ENCODE measurements at regions not wholly inside any gene's neighbourhood (a gene's known extent, or its start where the extent isn't known, plus 50 kb on each side); places are given as distances from the start of the nearest gene placed in this dataset.

GRCh38 chr13:32917504-32917903 is 98.7 kb upstream of the KL start:
- no peak for DNase-seq
- intact Hi-C loops (cut with DNase I), result no loop called here
- 67 to 71% methylated on average over 2 of the region's 2 CpGs for WGBS, 2 donors

GRCh38 chr13:32923725-32924124 is 92.5 kb upstream of the KL start:
- no peak overlapping the region for H3K27ac ChIP-seq
- no peaks in the 10 kb centered on the region for H3K27me3 ChIP-seq
- intact Hi-C loops (cut with DNase I), result no loop called here
- H3K9me3 ChIP-seq, result no peaks in the 10 kb centered on the region
- H3K36me3 ChIP-seq, result no peaks in the 10 kb centered on the region
- 96 to 98% methylated on average over 1 of the region's 1 CpG for WGBS, 2 donors
- no peak overlapping the region for H3K4me3 ChIP-seq
- no peak for TF ChIP-seq CTCF (IDR thresholded peaks at IDR 0.05)
- no peaks in the 10 kb centered on the region for H3K4me1 ChIP-seq
- no peak for DNase-seq

More at GRCh38 chr13:32917504-32917903, 98.7 kb upstream of the KL start:
- TF ChIP-seq POLR2A (IDR thresholded peaks at IDR 0.05) (no peak), CTCF (IDR thresholded peaks at IDR 0.05) (no peak), EP300 (IDR thresholded peaks at IDR 0.05) (no peak), POLR2AphosphoS5 (IDR thresholded peaks at IDR 0.05) (no peak)
- no peaks in the 10 kb centered on the region for H3K4me1 ChIP-seq
- H3K36me3 ChIP-seq, result no peaks in the 10 kb centered on the region
- no peak overlapping the region for H3K27ac ChIP-seq
- no peak overlapping the region for H3K4me3 ChIP-seq
- H3K9me3 ChIP-seq, result peaks cover 0 to 6% (median 0%) of the 10 kb centered on the region in 4 donors
- no peaks in the 10 kb centered on the region for H3K27me3 ChIP-seq

GRCh38 chr13:32924886-32925285 is 91.3 kb upstream of the KL start:
- WGBS, 2 donors, result 69 to 72% methylated on average over 3 of the region's 3 CpGs
- DNase-seq, result no peak
- H3K27me3 ChIP-seq, result no peaks in the 10 kb centered on the region
- no peak overlapping the region for H3K27ac ChIP-seq
- intact Hi-C loops (cut with DNase I), result no loop called here
- H3K9me3 ChIP-seq, result no peaks in the 10 kb centered on the region
- no peaks in the 10 kb centered on the region for H3K36me3 ChIP-seq
- no peaks in the 10 kb centered on the region for H3K4me1 ChIP-seq
- TF ChIP-seq POLR2A (IDR thresholded peaks at IDR 0.05) (no peak), CTCF (IDR thresholded peaks at IDR 0.05) (no peak), POLR2AphosphoS5 (IDR thresholded peaks at IDR 0.05) (no peak), EP300 (IDR thresholded peaks at IDR 0.05) (no peak)
- no peak overlapping the region for H3K4me3 ChIP-seq

- 55 to 87% methylated on average over 1 of the region's 1 CpG for WGBS, 2 donors
- intact Hi-C loops (cut with DNase I), result no loop called here
- H3K27ac ChIP-seq, result no peak overlapping the region
- no peaks in the 10 kb centered on the region for H3K36me3 ChIP-seq
- no peak for DNase-seq
- no peaks in the 10 kb centered on the region for H3K4me1 ChIP-seq
- H3K9me3 ChIP-seq, result no peaks in the 10 kb centered on the region
- H3K4me3 ChIP-seq, result no peak overlapping the region
- H3K27me3 ChIP-seq, result no peaks in the 10 kb centered on the region
- TF ChIP-seq POLR2A (IDR thresholded peaks at IDR 0.05), result no peak
- TF ChIP-seq CTCF (IDR thresholded peaks at IDR 0.05), result no peak
These were observed 90.7 kb upstream of the KL start for GRCh38 chr13:32925506-32925905.

- intact Hi-C loops (cut with DNase I), result no loop called here
- WGBS, 2 donors, result 65 to 74% methylated on average over 2 of the region's 2 CpGs
- DNase-seq, result no peak
- H3K4me1 ChIP-seq, result no peaks in the 10 kb centered on the region
- H3K27ac ChIP-seq, result no peak overlapping the region
- H3K27me3 ChIP-seq, result no peaks in the 10 kb centered on the region
- H3K36me3 ChIP-seq, result no peaks in the 10 kb centered on the region
- no peak for TF ChIP-seq EP300 (IDR thresholded peaks at IDR 0.05)
- no peak for TF ChIP-seq CTCF (IDR thresholded peaks at IDR 0.05)
- TF ChIP-seq POLR2AphosphoS5 (IDR thresholded peaks at IDR 0.05), result no peak
- TF ChIP-seq POLR2A (IDR thresholded peaks at IDR 0.05), result no peak
- H3K4me3 ChIP-seq, result no peak overlapping the region
- H3K9me3 ChIP-seq, result no peaks in the 10 kb centered on the region
These were observed 83.8 kb upstream of the KL start for GRCh38 chr13:32932376-32932775.

All from sigmoid colon (tissue), 6 donors.